ENCODE measurements at regions not wholly inside any gene's neighbourhood (a gene's known extent, or its start where the extent isn't known, plus 50 kb on each side); places are given as distances from the start of the nearest gene placed in this dataset.
A peak's percentile ranks its signal among the peaks of the same experiment; 100 is the strongest.

GRCh38 chr1:235019471-235019870 is 109.2 kb downstream of the TOMM20 start:
- no peak for DNase-seq (ENCODE audit: low spot score in 2 of 2)
- no peaks in the 10 kb centered on the region for H3K36me3 ChIP-seq
- no peak for TF ChIP-seq CTCF (IDR thresholded peaks at IDR 0.05)
- TF ChIP-seq POLR2A (IDR thresholded peaks at IDR 0.05) = no peak
- no peak for TF ChIP-seq POLR2AphosphoS5 (IDR thresholded peaks at IDR 0.05)
- H3K4me3 ChIP-seq = no peak overlapping the region
- no peaks in the 10 kb centered on the region for H3K27me3 ChIP-seq
- intact Hi-C loops (cut with DNase I; ENCODE audit: low total_unique reads) = no loop called here
- H3K9me3 ChIP-seq = peaks cover 0 to 6% of the 10 kb centered on the region in 2 donors
- H3K4me1 ChIP-seq = no peaks in the 10 kb centered on the region
- no peak overlapping the region for H3K27ac ChIP-seq

GRCh38 chr1:235018720-235019444 is 109.8 kb downstream of the TOMM20 start:
- no peaks in the 10 kb centered on the region for H3K27me3 ChIP-seq
- H3K4me3 ChIP-seq = no peak overlapping the region
- peaks cover 0 to 6% of the 10 kb centered on the region in 2 donors for H3K9me3 ChIP-seq
- H3K27ac ChIP-seq = peak overlapping the region in 1 of 2 donors; percentile 43
- DNase-seq (ENCODE audit: low spot score in 2 of 2) = no peak
- no peaks in the 10 kb centered on the region for H3K36me3 ChIP-seq
- TF ChIP-seq POLR2AphosphoS5 (IDR thresholded peaks at IDR 0.05) (no peak), CTCF (IDR thresholded peaks at IDR 0.05) (no peak), POLR2A (IDR thresholded peaks at IDR 0.05) (no peak)
- H3K4me1 ChIP-seq = no peaks in the 10 kb centered on the region
- intact Hi-C loops (cut with DNase I; ENCODE audit: low total_unique reads) = no loop called here

GRCh38 chr1:235018161-235018560 is 110.5 kb downstream of the TOMM20 start:
- Histone ChIP-seq H3K4me1 (no peaks in the 10 kb centered on the region), H3K27ac (peak overlapping the region; percentile 0 to 43), H3K4me3 (no peak overlapping the region), H3K36me3 (no peaks in the 10 kb centered on the region), H3K9me3 (peaks cover 0 to 6% of the 10 kb centered on the region in 2 donors), H3K27me3 (no peaks in the 10 kb centered on the region)
- TF ChIP-seq POLR2AphosphoS5 (IDR thresholded peaks at IDR 0.05) = peak in 2 of 3 donors; percentile 20 to 42
- TF ChIP-seq CTCF (IDR thresholded peaks at IDR 0.05) = no peak
- DNase-seq (ENCODE audit: low spot score in 2 of 2) = peak; percentile 81 to 94
- intact Hi-C loops (cut with DNase I; ENCODE audit: low total_unique reads) = no loop called here

GRCh38 chr1:235017719-235018118 is 110.9 kb downstream of the TOMM20 start:
- H3K4me3 ChIP-seq = no peak overlapping the region
- peak overlapping the region; percentile 0 to 43 for H3K27ac ChIP-seq
- no peaks in the 10 kb centered on the region for H3K27me3 ChIP-seq
- TF ChIP-seq CTCF (IDR thresholded peaks at IDR 0.05) (no peak), POLR2A (IDR thresholded peaks at IDR 0.05) (no peak), POLR2AphosphoS5 (IDR thresholded peaks at IDR 0.05) (no peak)
- peaks cover 0 to 6% of the 10 kb centered on the region in 2 donors for H3K9me3 ChIP-seq
- H3K36me3 ChIP-seq = no peaks in the 10 kb centered on the region
- intact Hi-C loops (cut with DNase I; ENCODE audit: low total_unique reads) = no loop called here
- no peaks in the 10 kb centered on the region for H3K4me1 ChIP-seq
- DNase-seq (ENCODE audit: low spot score in 2 of 2) = no peak

- H3K36me3 ChIP-seq = no peaks in the 10 kb centered on the region
- H3K27me3 ChIP-seq = no peaks in the 10 kb centered on the region
- peaks cover 0 to 6% of the 10 kb centered on the region in 2 donors for H3K9me3 ChIP-seq
- intact Hi-C loops (cut with DNase I; ENCODE audit: low total_unique reads) = no loop called here
- no peaks in the 10 kb centered on the region for H3K4me1 ChIP-seq
- DNase-seq (ENCODE audit: low spot score in 2 of 2) = no peak
- H3K27ac ChIP-seq = peak overlapping the region; percentile 0 to 43
- TF ChIP-seq POLR2A (IDR thresholded peaks at IDR 0.05) (no peak), POLR2AphosphoS5 (IDR thresholded peaks at IDR 0.05) (no peak), CTCF (IDR thresholded peaks at IDR 0.05) (no peak)
- no peak overlapping the region for H3K4me3 ChIP-seq
Observed at GRCh38 chr1:235017191-235017590, 111.4 kb downstream of the TOMM20 start.

Measured in breast epithelium (tissue), 4 donors.